GM12878 (cell line): ENCODE measurements at regions not wholly inside any gene's neighbourhood (a gene's known extent, or its start where the extent isn't known, plus 50 kb on each side); places are given as distances from the start of the nearest gene placed in this dataset.

Experiments used
- CEBPB ChIP-seq, 2 experiments: fragments of 150-350 bp in 1 of 2; IDR thresholded peaks; 2 replicates each; pipeline ENCODE4 v1.6.1; 2012 to 2014; ENCODE audit warnings: low read depth in 2 of 2, low read length in 2 of 2, borderline replicate concordance in 1 of 2, inconsistent platforms in 1 of 2
- EZH2 ChIP-seq: IDR thresholded peaks from 2 replicates; pipeline ENCODE4 v1.6.1; 2012; ENCODE audit warnings: low read depth, mild to moderate bottlenecking, control low read depth, inconsistent platforms, low read length, borderline replicate concordance; ENCODE audit not compliant: control insufficient read depth
- SPI1 ChIP-seq: IDR thresholded peaks from 2 replicates; pipeline ENCODE4 v1.6.1; 2011; ENCODE audit warnings: low read depth, mild to moderate bottlenecking, low read length, moderate library complexity, borderline replicate concordance; ENCODE audit not compliant: insufficient read depth
- TF ChIP-seq, protein P1 (sequence below), 3 experiments: IDR thresholded peaks in 2 of 3; conservative IDR thresholded peaks in 1 of 3; 2 replicates each; pipeline ENCODE4 v1.5.1; 2011; ENCODE audit warnings: low read depth in 3 of 3, low read length in 3 of 3, mild to moderate bottlenecking in 3 of 3, control low read depth in 2 of 3, moderate library complexity in 2 of 3, inconsistent platforms in 1 of 3, mixed read lengths in 1 of 3; ENCODE audit not compliant: control insufficient read depth in 2 of 3, insufficient read depth in 1 of 3; ENCODE audit errors: extremely low read depth in 1 of 3

- TF ChIP-seq SPI1 (no peak), EZH2 (no peak), CEBPB (IDR thresholded peaks at IDR 0.05; ENCODE audit: borderline replicate concordance in 1 of 2, low read depth in 2 of 2, low read length in 2 of 2) (no peak)
- TF ChIP-seq, protein P1, sequence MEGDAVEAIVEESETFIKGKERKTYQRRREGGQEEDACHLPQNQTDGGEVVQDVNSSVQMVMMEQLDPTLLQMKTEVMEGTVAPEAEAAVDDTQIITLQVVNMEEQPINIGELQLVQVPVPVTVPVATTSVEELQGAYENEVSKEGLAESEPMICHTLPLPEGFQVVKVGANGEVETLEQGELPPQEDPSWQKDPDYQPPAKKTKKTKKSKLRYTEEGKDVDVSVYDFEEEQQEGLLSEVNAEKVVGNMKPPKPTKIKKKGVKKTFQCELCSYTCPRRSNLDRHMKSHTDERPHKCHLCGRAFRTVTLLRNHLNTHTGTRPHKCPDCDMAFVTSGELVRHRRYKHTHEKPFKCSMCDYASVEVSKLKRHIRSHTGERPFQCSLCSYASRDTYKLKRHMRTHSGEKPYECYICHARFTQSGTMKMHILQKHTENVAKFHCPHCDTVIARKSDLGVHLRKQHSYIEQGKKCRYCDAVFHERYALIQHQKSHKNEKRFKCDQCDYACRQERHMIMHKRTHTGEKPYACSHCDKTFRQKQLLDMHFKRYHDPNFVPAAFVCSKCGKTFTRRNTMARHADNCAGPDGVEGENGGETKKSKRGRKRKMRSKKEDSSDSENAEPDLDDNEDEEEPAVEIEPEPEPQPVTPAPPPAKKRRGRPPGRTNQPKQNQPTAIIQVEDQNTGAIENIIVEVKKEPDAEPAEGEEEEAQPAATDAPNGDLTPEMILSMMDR (IDR thresholded peaks at IDR 0.05 in 2 of 3, conservative IDR thresholded peaks at IDR 0.05 in 1 of 3; ENCODE audit: control insufficient read depth in 2 of 3, extremely low read depth in 1 of 3, insufficient read depth in 1 of 3, low read depth in 3 of 3, low read length in 3 of 3) = no peak
Observed at GRCh38 chr5:17037751-17038150, 101.7 kb upstream of the MYO10 start.
